ENCODE measurements at regions not wholly inside any gene's neighbourhood (a gene's known extent, or its start where the extent isn't known, plus 50 kb on each side); places are given as distances from the start of the nearest gene placed in this dataset.
"Not testable (repeated sequence)": the region's sequence is repeated elsewhere in the genome, so short reads cannot be mapped to it uniquely, and the experiment has no call there.

GRCh38 chr16:25544294-25544693, 147.5 kb upstream of the HS3ST4 start:
- DNase-seq = no peak
- intact Hi-C loops (cut with micrococcal nuclease) = no loop called here
- 89% methylated on average over 2 of the region's 3 CpGs for WGBS (ENCODE audit: insufficient coverage)

DNA sequence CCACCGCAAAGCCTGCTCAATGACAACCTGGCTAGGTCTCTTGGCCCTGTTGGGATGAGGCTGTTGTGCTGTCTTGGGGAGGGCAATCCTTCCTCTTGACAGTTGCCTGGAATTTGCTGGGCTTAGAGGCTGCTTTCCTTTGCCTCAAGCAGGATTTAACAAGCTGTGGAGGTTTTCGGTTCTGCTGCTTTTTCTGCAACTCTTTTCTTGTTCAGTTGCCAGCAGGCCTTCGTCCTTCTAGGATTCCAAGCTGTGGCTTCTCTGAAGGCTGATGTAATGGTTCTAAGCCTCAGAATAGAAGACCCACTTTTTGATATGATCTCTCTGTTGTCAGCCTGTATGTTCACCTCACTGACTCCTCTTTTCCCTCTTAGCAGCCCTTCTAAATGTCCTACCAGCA, 149.5 kb upstream of the HS3ST4 start:
- Mint-ChIP-seq H3K27ac (no peak overlapping the region), H3K36me3 (no peaks in the 10 kb centered on the region), H3K27me3 (ENCODE audit: low read depth in 3 of 3) (peaks cover 0 to 1% (median 0%) of the 10 kb centered on the region in 3 donors), H3K4me1 (no peaks in the 10 kb centered on the region), H3K4me3 (no peak overlapping the region), H3K9me3 (peaks cover 0 to 4% (median 2%) of the 10 kb centered on the region in 7 donors)
- TF ChIP-seq, protein P1, sequence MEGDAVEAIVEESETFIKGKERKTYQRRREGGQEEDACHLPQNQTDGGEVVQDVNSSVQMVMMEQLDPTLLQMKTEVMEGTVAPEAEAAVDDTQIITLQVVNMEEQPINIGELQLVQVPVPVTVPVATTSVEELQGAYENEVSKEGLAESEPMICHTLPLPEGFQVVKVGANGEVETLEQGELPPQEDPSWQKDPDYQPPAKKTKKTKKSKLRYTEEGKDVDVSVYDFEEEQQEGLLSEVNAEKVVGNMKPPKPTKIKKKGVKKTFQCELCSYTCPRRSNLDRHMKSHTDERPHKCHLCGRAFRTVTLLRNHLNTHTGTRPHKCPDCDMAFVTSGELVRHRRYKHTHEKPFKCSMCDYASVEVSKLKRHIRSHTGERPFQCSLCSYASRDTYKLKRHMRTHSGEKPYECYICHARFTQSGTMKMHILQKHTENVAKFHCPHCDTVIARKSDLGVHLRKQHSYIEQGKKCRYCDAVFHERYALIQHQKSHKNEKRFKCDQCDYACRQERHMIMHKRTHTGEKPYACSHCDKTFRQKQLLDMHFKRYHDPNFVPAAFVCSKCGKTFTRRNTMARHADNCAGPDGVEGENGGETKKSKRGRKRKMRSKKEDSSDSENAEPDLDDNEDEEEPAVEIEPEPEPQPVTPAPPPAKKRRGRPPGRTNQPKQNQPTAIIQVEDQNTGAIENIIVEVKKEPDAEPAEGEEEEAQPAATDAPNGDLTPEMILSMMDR (IDR thresholded peaks at IDR 0.05) = no peak
- no peaks in the 10 kb centered on the region for H3K4me1 ChIP-seq (ENCODE audit: control insufficient read depth in 1 of 2, insufficient read depth in 2 of 2, low read length in 2 of 2)
- no peaks in the 10 kb centered on the region for H3K79me2 ChIP-seq (ENCODE audit: insufficient read depth, low read length)
- H3K4me2 ChIP-seq (replicated peaks; ENCODE audit: extremely low read depth, low read length, poor library complexity, severe bottlenecking) = no peak overlapping the region
- no peaks in the 10 kb centered on the region for H3K36me3 ChIP-seq (replicated peaks in 1 of 2; ENCODE audit: control insufficient read depth in 1 of 2, insufficient read depth in 2 of 2, low read length in 2 of 2)
- H3K4me3 ChIP-seq (replicated peaks in 1 of 3; ENCODE audit: low read depth in 2 of 3, low read length in 3 of 3) = no peak overlapping the region
- no peak overlapping the region for H3K9ac ChIP-seq (ENCODE audit: insufficient read depth, low read length, poor library complexity, severe bottlenecking)
- H3K27ac ChIP-seq (ENCODE audit: low read depth in 1 of 2, low read length in 2 of 2) = no peak overlapping the region
- H3K9me3 ChIP-seq (replicated peaks in 1 of 2; ENCODE audit: control insufficient read depth in 1 of 2, insufficient read depth in 1 of 2, low read length in 2 of 2) = no peaks in the 10 kb centered on the region
- no peak overlapping the region for H2AFZ ChIP-seq (ENCODE audit: insufficient read depth, low read depth, low read length, poor library complexity, severe bottlenecking)
- no peaks in the 10 kb centered on the region for H4K20me1 ChIP-seq (ENCODE audit: insufficient read depth, low read length)
- H3K27me3 ChIP-seq (ENCODE audit: control insufficient read depth in 2 of 2, insufficient read depth in 2 of 2, low read length in 2 of 2) = no peaks in the 10 kb centered on the region
- 83% methylated on average over 1 of the region's 3 CpGs for whole genome bisulfite sequencing (ENCODE audit: insufficient coverage)
- no peak for DNase-seq
- intact Hi-C loops (cut with micrococcal nuclease) = no loop called here

More at GRCh38 chr16:25544294-25544693, 147.5 kb upstream of the HS3ST4 start:
- no peak overlapping the region for H3K4me2 ChIP-seq (replicated peaks; ENCODE audit: extremely low read depth, low read length, poor library complexity, severe bottlenecking)
- H2AFZ ChIP-seq (ENCODE audit: insufficient read depth, low read depth, low read length, poor library complexity, severe bottlenecking) = no peak overlapping the region
- H3K27ac ChIP-seq (ENCODE audit: low read depth in 1 of 2, low read length in 2 of 2) = no peak overlapping the region
- H4K20me1 ChIP-seq (ENCODE audit: insufficient read depth, low read length) = no peaks in the 10 kb centered on the region
- no peaks in the 10 kb centered on the region for H3K36me3 Mint-ChIP-seq
- H3K27me3 Mint-ChIP-seq (ENCODE audit: low read depth in 3 of 3) = peaks cover 0 to 1% (median 0%) of the 10 kb centered on the region in 3 donors
- no peak overlapping the region for H3K4me3 Mint-ChIP-seq
- H3K27me3 ChIP-seq (ENCODE audit: control insufficient read depth in 2 of 2, insufficient read depth in 2 of 2, low read length in 2 of 2) = no peaks in the 10 kb centered on the region
- H3K79me2 ChIP-seq (ENCODE audit: insufficient read depth, low read length) = no peaks in the 10 kb centered on the region
- H3K4me1 ChIP-seq (ENCODE audit: control insufficient read depth in 1 of 2, insufficient read depth in 2 of 2, low read length in 2 of 2) = no peaks in the 10 kb centered on the region
- H3K9ac ChIP-seq (ENCODE audit: insufficient read depth, low read length, poor library complexity, severe bottlenecking) = no peak overlapping the region
- H3K27ac Mint-ChIP-seq = no peak overlapping the region
- TF ChIP-seq, protein P1 (IDR thresholded peaks at IDR 0.05) = no peak
- H3K9me3 ChIP-seq (replicated peaks in 1 of 2; ENCODE audit: control insufficient read depth in 1 of 2, insufficient read depth in 1 of 2, low read length in 2 of 2) = no peaks in the 10 kb centered on the region
- no peaks in the 10 kb centered on the region for H3K36me3 ChIP-seq (replicated peaks in 1 of 2; ENCODE audit: control insufficient read depth in 1 of 2, insufficient read depth in 2 of 2, low read length in 2 of 2)
- peaks cover 0 to 4% (median 2%) of the 10 kb centered on the region in 7 donors for H3K9me3 Mint-ChIP-seq
- H3K4me1 Mint-ChIP-seq = no peaks in the 10 kb centered on the region
- no peak overlapping the region for H3K4me3 ChIP-seq (replicated peaks in 1 of 3; ENCODE audit: low read depth in 2 of 3, low read length in 3 of 3)

DNA sequence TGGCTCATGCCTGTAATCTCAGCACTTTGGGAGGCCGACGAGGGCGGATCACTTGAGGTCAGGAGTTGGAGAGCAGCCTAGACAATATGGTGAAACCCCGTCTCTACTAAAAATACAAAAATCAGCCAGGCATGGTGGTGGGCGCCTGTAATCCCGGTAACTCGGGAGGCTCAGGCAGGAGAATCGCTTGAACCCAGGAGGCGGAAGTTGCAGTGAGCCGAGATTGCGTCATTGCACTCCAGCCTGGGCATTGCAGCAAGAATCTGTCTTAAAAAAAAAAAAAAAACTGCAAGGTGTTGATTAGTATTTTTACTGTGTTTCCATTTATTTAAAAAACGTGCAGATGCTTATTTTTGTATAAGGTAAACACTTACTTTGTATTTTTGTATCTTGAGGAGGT, 152.0 kb upstream of the HS3ST4 start:
- H3K4me2 ChIP-seq (replicated peaks; ENCODE audit: extremely low read depth, low read length, poor library complexity, severe bottlenecking); H3K4me1 ChIP-seq (ENCODE audit: control insufficient read depth in 1 of 2, insufficient read depth in 2 of 2, low read length in 2 of 2); H3K9me3 ChIP-seq (replicated peaks in 1 of 2; ENCODE audit: control insufficient read depth in 1 of 2, insufficient read depth in 1 of 2, low read length in 2 of 2); H3K36me3 ChIP-seq (replicated peaks in 1 of 2; ENCODE audit: control insufficient read depth in 1 of 2, insufficient read depth in 2 of 2, low read length in 2 of 2); H3K9ac ChIP-seq (ENCODE audit: insufficient read depth, low read length, poor library complexity, severe bottlenecking); H2AFZ ChIP-seq (ENCODE audit: insufficient read depth, low read depth, low read length, poor library complexity, severe bottlenecking); intact Hi-C loops (cut with micrococcal nuclease); H3K27me3 ChIP-seq (ENCODE audit: control insufficient read depth in 2 of 2, insufficient read depth in 2 of 2, low read length in 2 of 2); DNase-seq; H3K4me1 Mint-ChIP-seq; H3K4me3 Mint-ChIP-seq; H3K27me3 Mint-ChIP-seq (ENCODE audit: low read depth in 3 of 3); H3K9me3 Mint-ChIP-seq; H3K4me3 ChIP-seq (replicated peaks in 1 of 3; ENCODE audit: low read depth in 2 of 3, low read length in 3 of 3); H3K79me2 ChIP-seq (ENCODE audit: insufficient read depth, low read length); H3K27ac ChIP-seq (ENCODE audit: low read depth in 1 of 2, low read length in 2 of 2); H3K36me3 Mint-ChIP-seq; H3K27ac Mint-ChIP-seq; H4K20me1 ChIP-seq (ENCODE audit: insufficient read depth, low read length): not testable (repeated sequence)
- WGBS (ENCODE audit: insufficient coverage) = 98% methylated on average over 9 of the region's 12 CpGs
